HepG2 (cell line): ENCODE measurements at regions not wholly inside any gene's neighbourhood (a gene's known extent, or its start where the extent isn't known, plus 50 kb on each side); places are given as distances from the start of the nearest gene placed in this dataset.
A peak's percentile ranks its signal among the peaks of the same experiment; 100 is the strongest.

ENCODE experiments used
- ARID5B ChIP-seq: IDR thresholded peaks from 2 replicates; pipeline ENCODE4 v1.4.0; 2020; ENCODE audit warnings: mild to moderate bottlenecking, missing genetic modification reagents
- CREM ChIP-seq, 2 experiments: sonication (generic) in 1 of 2; formaldehyde crosslinking in 1 of 2; IDR thresholded peaks; 2 replicates each; pipeline versions ENCODE4 v1.4.0 to v1.6.1; 2016 to 2020; ENCODE audit warnings: antibody characterized with exemption in 1 of 2, mild to moderate bottlenecking in 1 of 2, missing genetic modification reagents in 1 of 2
- FOXJ3 ChIP-seq: sonication (generic); formaldehyde crosslinking; IDR thresholded peaks from 2 replicates; pipeline ENCODE4 v1.4.0; 2020; ENCODE audit warnings: missing genetic modification reagents, mild to moderate bottlenecking, borderline replicate concordance
- GATAD2A ChIP-seq: IDR thresholded peaks from 2 replicates; pipeline ENCODE4 v1.6.1; 2016
- ISL2 ChIP-seq: sonication (generic); formaldehyde crosslinking; IDR thresholded peaks from 2 replicates; pipeline ENCODE4 v1.5.0; 2020; ENCODE audit warnings: missing genetic modification reagents
- MAFK ChIP-seq, 2 experiments: IDR thresholded peaks in 1 of 2; conservative IDR thresholded peaks in 1 of 2; 2 replicates each; pipeline ENCODE4 v1.6.1; 2011; ENCODE audit warnings: improper control_type of control experiment in 2 of 2, low read length in 2 of 2
- RBM22 ChIP-seq: fragments of 200-400 bp; formaldehyde crosslinking; optimal IDR thresholded peaks from 2 replicates; pipeline ENCODE3; 2017; ENCODE audit warnings: mild to moderate bottlenecking, low read length, moderate library complexity
- SAP130 ChIP-seq: IDR thresholded peaks from 2 replicates; pipeline ENCODE4 v1.6.1; 2016; ENCODE audit warnings: low read depth
- ZBTB25 ChIP-seq: IDR thresholded peaks from 2 replicates; pipeline ENCODE4 v1.6.1; 2018; ENCODE audit warnings: missing genetic modification reagents
- ZNF556 ChIP-seq: sonication (generic); formaldehyde crosslinking; IDR thresholded peaks from 2 replicates; pipeline ENCODE4 v1.4.0; 2020; ENCODE audit warnings: mild to moderate bottlenecking, missing genetic modification reagents, borderline replicate concordance
- TF ChIP-seq, protein P1 (sequence below), 2 experiments: fragments of 450-650 bp in 1 of 2; sonication (generic) in 1 of 2; formaldehyde crosslinking; IDR thresholded peaks; 2 replicates each; pipeline versions ENCODE4 v1.5.0 to v1.8.0; 2020 to 2022; ENCODE audit warnings: mild to moderate bottlenecking in 1 of 2, missing genetic modification reagents in 1 of 2
- TF ChIP-seq, protein P2 (sequence below): sonication (generic); formaldehyde crosslinking; IDR thresholded peaks from 2 replicates; pipeline ENCODE4 v1.4.0; 2020; ENCODE audit warnings: missing genetic modification reagents
- TF ChIP-seq, protein P3 (sequence below): sonication (generic); formaldehyde crosslinking; IDR thresholded peaks from 2 replicates; pipeline ENCODE4 v1.5.0; 2020; ENCODE audit warnings: mild to moderate bottlenecking, missing genetic modification reagents, borderline replicate concordance

DNA sequence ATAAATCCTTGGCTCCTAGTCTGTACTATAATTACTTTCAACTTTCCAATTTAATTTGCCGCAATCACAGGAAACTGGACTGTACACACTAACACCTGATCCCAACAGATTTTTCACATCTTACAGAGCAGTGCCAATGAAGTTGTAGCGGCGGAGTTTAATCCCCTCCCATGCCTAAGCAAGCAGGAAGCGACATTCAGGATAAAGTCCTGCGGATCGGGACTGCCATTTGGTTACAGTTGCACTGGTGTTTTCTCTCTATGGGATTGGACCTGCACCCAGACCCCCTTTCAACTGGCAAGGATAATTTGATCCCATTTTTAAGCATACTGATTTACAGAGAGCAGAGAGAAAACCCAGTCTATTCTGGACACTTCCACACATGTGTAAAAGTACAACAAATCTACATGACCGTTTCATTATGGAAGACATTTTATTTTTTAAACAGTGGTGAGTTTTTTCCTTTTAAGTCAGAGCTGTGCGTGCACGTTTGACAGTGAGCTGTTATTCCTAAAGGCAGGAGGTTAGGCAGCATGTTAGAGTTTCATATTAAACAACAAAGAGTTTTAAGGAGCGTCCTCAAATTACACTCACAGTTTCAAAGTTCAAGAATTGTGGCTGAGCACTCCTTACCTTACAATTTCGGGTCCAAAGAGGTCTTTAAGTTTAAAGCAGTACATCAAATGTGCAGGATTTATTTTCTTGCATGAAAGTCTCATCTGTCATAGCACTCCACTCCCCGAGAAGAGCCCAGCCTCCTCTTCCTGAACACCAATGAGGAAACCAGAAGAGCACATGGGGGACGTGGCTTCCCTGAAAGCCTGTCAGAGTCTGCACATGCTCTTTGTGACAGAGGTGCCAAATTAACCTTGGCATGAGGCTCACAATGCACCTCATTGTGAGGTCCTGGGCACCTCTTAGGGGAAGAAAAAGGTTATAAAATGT is 141.6 kb upstream of the RFC3 start (continued):
- TF ChIP-seq ARID5B = peak; percentile 59
- TF ChIP-seq CREM (IDR thresholded peaks at IDR 0.05) = 0 out of 2 replicates have a peak, but pooled peaks have one; percentile 34
- no peak for TF ChIP-seq CREM (CRISPR knock-in tag; IDR thresholded peaks at IDR 0.05)
- TF ChIP-seq ZBTB25 (CRISPR knock-in tag) = 0 out of 2 replicates have a peak, but pooled peaks have one; percentile 3
- TF ChIP-seq, protein P1, sequence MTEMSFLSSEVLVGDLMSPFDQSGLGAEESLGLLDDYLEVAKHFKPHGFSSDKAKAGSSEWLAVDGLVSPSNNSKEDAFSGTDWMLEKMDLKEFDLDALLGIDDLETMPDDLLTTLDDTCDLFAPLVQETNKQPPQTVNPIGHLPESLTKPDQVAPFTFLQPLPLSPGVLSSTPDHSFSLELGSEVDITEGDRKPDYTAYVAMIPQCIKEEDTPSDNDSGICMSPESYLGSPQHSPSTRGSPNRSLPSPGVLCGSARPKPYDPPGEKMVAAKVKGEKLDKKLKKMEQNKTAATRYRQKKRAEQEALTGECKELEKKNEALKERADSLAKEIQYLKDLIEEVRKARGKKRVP (CRISPR knock-in tag; IDR thresholded peaks at IDR 0.05) = no peak
- peak; percentile 39; the same call in 1 of the 2 replicates for TF ChIP-seq GATAD2A (CRISPR knock-in tag)
- TF ChIP-seq, protein P2, sequence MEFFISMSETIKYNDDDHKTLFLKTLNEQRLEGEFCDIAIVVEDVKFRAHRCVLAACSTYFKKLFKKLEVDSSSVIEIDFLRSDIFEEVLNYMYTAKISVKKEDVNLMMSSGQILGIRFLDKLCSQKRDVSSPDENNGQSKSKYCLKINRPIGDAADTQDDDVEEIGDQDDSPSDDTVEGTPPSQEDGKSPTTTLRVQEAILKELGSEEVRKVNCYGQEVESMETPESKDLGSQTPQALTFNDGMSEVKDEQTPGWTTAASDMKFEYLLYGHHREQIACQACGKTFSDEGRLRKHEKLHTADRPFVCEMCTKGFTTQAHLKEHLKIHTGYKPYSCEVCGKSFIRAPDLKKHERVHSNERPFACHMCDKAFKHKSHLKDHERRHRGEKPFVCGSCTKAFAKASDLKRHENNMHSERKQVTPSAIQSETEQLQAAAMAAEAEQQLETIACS = no peak
- TF ChIP-seq, protein P3, sequence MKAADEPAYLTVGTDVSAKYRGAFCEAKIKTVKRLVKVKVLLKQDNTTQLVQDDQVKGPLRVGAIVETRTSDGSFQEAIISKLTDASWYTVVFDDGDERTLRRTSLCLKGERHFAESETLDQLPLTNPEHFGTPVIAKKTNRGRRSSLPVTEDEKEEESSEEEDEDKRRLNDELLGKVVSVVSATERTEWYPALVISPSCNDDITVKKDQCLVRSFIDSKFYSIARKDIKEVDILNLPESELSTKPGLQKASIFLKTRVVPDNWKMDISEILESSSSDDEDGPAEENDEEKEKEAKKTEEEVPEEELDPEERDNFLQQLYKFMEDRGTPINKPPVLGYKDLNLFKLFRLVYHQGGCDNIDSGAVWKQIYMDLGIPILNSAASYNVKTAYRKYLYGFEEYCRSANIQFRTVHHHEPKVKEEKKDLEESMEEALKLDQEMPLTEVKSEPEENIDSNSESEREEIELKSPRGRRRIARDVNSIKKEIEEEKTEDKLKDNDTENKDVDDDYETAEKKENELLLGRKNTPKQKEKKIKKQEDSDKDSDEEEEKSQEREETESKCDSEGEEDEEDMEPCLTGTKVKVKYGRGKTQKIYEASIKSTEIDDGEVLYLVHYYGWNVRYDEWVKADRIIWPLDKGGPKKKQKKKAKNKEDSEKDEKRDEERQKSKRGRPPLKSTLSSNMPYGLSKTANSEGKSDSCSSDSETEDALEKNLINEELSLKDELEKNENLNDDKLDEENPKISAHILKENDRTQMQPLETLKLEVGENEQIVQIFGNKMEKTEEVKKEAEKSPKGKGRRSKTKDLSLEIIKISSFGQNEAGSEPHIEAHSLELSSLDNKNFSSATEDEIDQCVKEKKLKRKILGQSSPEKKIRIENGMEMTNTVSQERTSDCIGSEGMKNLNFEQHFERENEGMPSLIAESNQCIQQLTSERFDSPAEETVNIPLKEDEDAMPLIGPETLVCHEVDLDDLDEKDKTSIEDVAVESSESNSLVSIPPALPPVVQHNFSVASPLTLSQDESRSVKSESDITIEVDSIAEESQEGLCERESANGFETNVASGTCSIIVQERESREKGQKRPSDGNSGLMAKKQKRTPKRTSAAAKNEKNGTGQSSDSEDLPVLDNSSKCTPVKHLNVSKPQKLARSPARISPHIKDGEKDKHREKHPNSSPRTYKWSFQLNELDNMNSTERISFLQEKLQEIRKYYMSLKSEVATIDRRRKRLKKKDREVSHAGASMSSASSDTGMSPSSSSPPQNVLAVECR (CRISPR knock-in tag) = peak; percentile 45; the same call in 1 of the 2 replicates
- no peak for TF ChIP-seq RBM22
- peak; percentile 93 for TF ChIP-seq SAP130 (CRISPR knock-in tag)
- 0 out of 2 replicates have a peak, but pooled peaks have one; percentile 15 for TF ChIP-seq ISL2 (CRISPR knock-in tag)
- no peak for TF ChIP-seq FOXJ3 (CRISPR knock-in tag)
- TF ChIP-seq ZNF556 (CRISPR knock-in tag) = no peak
- no peak for TF ChIP-seq MAFK (conservative IDR thresholded peaks at IDR 0.05 in 1 of 2, IDR thresholded peaks at IDR 0.05 in 1 of 2; ENCODE audit: low read length in 2 of 2)
